HL-60 (cell line): ENCODE measurements at regions not wholly inside any gene's neighbourhood (a gene's known extent, or its start where the extent isn't known, plus 50 kb on each side); places are given as distances from the start of the nearest gene placed in this dataset.

Source experiments
- DNase-seq, 2 experiments: peaks; one replicate each; pipeline ENCODE4 v3.0.0-alpha.2; 2010 to 2020; ENCODE audit warnings: low read depth in 1 of 2, low spot score in 1 of 2
- H3K27ac ChIP-seq: fragments of 250-450 bp; sonication (Bioruptor Pico); replicated peaks from 2 replicates; pipeline ENCODE4 v1.5.1; 2020; ENCODE audit warnings: mild to moderate bottlenecking, moderate library complexity
- H3K27me3 ChIP-seq: fragments of 250-450 bp; sonication (Bioruptor Pico); 2 replicates; pipeline ENCODE4 v1.5.1; 2021; ENCODE audit warnings: mild to moderate bottlenecking, moderate library complexity; ENCODE audit not compliant: insufficient read depth, poor library complexity, severe bottlenecking
- H3K4me3 ChIP-seq: replicated peaks from 2 replicates; pipeline ENCODE4 v1.5.1; 2011; ENCODE audit warnings: mild to moderate bottlenecking, control low read depth, low read length; ENCODE audit not compliant: insufficient read depth
- GABPA ChIP-seq: IDR thresholded peaks from 2 replicates; pipeline ENCODE4 v1.6.1; 2012; ENCODE audit warnings: low read depth
- POLR2AphosphoS5 ChIP-seq: IDR thresholded peaks from 2 replicates; pipeline ENCODE4 v1.6.1; 2012; ENCODE audit warnings: low read depth
- REST ChIP-seq: IDR thresholded peaks from 2 replicates; pipeline ENCODE4 v1.6.1; 2012; ENCODE audit warnings: low read depth; ENCODE audit not compliant: insufficient replicate concordance
- SPI1 ChIP-seq: IDR thresholded peaks from 2 replicates; pipeline ENCODE4 v1.6.1; 2012; ENCODE audit warnings: low read depth, mild to moderate bottlenecking, borderline replicate concordance
- TF ChIP-seq, protein P1 (sequence below): IDR thresholded peaks from one replicate; pipeline ENCODE4 v1.5.1; 2011; ENCODE audit warnings: low read length, control low read depth, inconsistent platforms; ENCODE audit not compliant: insufficient read depth

DNA sequence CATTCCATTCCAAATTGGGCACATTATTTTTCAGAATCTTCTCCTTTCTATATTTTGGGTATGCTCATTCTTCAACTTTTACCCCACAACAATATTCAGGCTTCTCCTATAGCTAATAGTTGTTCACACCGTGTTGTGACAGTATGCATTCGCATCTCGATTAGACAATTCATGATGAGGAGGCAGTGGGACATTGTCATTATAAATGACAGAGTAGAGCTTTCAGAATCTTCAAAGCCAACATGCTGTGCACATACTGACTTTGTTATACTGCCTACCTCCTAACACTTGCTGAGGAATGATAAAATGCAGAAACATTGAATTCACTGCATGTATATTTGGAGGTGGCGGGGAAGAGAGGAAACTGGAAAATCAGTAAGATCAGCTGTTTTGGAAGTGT, 714.2 kb downstream of the SUCLG1 start:
- no peak overlapping the region for H3K4me3 ChIP-seq
- no peak overlapping the region for H3K27ac ChIP-seq
- H3K27me3 ChIP-seq, result no peaks in the 10 kb centered on the region
- DNase-seq, result no peak
- TF ChIP-seq REST (no peak), POLR2AphosphoS5 (no peak), SPI1 (no peak), GABPA (no peak)
- TF ChIP-seq, protein P1, sequence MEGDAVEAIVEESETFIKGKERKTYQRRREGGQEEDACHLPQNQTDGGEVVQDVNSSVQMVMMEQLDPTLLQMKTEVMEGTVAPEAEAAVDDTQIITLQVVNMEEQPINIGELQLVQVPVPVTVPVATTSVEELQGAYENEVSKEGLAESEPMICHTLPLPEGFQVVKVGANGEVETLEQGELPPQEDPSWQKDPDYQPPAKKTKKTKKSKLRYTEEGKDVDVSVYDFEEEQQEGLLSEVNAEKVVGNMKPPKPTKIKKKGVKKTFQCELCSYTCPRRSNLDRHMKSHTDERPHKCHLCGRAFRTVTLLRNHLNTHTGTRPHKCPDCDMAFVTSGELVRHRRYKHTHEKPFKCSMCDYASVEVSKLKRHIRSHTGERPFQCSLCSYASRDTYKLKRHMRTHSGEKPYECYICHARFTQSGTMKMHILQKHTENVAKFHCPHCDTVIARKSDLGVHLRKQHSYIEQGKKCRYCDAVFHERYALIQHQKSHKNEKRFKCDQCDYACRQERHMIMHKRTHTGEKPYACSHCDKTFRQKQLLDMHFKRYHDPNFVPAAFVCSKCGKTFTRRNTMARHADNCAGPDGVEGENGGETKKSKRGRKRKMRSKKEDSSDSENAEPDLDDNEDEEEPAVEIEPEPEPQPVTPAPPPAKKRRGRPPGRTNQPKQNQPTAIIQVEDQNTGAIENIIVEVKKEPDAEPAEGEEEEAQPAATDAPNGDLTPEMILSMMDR, result no peak

DNA sequence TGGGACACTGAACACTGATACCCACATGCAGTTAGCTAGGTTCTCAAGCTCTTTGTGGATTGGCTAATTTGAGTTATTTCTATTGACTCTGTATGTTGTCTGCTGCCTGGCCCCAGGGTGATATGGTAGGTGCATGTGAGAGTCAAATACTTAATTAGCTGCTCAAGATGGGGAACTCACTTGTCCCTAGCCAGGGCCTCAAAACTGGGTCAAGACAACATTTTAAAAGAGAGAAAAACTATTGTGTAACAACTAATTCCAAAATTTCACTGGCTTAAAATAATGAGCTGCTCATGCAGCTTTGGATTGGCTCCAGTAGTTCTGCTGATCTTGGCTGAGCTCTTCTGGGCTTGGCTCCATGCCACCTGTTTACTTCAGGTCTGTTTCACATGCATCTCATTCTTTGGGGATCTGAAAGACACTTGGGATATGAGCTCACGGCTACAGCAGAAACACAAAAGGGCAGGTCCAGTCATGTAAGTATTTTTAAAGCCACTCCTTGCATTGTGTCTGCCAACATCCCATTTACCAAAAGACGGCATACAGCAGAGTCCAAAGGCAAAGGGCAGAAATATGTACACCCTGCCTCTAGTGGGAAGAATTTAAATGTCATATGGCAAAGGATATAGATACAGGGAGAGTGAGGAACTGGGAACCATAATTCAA, 716.8 kb downstream of the SUCLG1 start:
- no peak for DNase-seq
- no peak overlapping the region for H3K27ac ChIP-seq
- H3K27me3 ChIP-seq, result no peaks in the 10 kb centered on the region
- TF ChIP-seq, protein P1, result no peak
- TF ChIP-seq REST (no peak), POLR2AphosphoS5 (no peak), GABPA (no peak), SPI1 (no peak)
- no peak overlapping the region for H3K4me3 ChIP-seq

GRCh38 chr2:83730223-83730622, 728.9 kb downstream of the SUCLG1 start:
- H3K27ac ChIP-seq, result no peak overlapping the region
- H3K4me3 ChIP-seq, result no peak overlapping the region
- DNase-seq, result no peak
- peaks cover 6% of the 10 kb centered on the region for H3K27me3 ChIP-seq
- TF ChIP-seq POLR2AphosphoS5 (no peak), GABPA (no peak), REST (no peak), SPI1 (no peak)
- TF ChIP-seq, protein P1, result no peak
